Umbilical cord (tissue), 1 donor: ENCODE measurements at regions not wholly inside any gene's neighbourhood (a gene's known extent, or its start where the extent isn't known, plus 50 kb on each side); places are given as distances from the start of the nearest gene placed in this dataset.
"Not testable (repeated sequence)": the region's sequence is repeated elsewhere in the genome, so short reads cannot be mapped to it uniquely, and the experiment has no call there.

Experiments
- DNase-seq: peaks from one replicate; pipeline ENCODE4 v3.0.0-alpha.2; 2015; ENCODE audit warnings: low spot score

DNA sequence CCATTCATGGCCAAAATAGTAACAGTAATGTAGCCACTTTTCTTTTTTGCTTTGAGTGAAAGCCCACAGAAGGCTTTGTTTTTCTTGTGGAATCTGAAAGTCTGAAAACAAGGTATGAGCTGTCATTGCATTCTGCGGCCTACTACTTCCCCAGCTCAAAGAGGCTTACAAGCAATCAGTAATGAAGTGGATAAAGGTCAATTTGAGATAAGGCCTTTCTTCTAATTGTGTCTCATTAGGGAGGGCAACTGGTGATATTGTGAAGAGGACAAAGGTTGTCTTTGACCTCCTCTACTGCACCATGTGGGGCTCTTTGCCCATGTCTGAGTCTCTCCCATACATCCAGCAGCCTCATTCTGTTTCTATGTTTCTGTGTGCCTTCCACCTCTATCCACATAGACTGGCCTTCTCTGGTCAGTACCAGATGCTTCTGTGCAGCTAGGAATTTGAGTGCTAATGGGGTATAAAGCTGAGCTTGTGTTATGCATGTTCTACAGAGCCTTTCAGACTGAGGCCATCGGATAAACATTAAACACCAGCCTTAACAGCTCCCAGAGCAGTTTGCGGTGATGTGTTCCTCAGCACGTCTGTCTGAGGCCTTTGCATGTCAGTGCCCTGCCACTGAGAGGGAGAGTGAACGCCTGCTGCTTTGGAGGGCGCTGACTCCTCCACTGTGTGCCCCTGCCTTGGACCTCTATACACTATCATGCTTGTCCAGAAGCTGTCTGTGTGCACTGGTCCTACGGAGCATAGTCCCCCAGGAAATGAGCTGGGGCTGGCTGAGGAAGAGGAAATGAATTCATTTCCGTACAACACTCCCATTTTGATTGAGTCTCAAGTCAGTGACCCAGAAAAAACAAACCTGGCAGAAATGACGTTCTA, 80.2 kb downstream of the SH2D1A start:
- DNase-seq = no peak

GRCh38 chrX:124433186-124433585, 86.8 kb downstream of the SH2D1A start:
- DNase-seq = no peak

GRCh38 chrX:124435616-124436015, 89.3 kb downstream of the SH2D1A start:
- no peak for DNase-seq

GRCh38 chrX:124440695-124441094, 94.3 kb downstream of the SH2D1A start:
- no peak for DNase-seq

DNA sequence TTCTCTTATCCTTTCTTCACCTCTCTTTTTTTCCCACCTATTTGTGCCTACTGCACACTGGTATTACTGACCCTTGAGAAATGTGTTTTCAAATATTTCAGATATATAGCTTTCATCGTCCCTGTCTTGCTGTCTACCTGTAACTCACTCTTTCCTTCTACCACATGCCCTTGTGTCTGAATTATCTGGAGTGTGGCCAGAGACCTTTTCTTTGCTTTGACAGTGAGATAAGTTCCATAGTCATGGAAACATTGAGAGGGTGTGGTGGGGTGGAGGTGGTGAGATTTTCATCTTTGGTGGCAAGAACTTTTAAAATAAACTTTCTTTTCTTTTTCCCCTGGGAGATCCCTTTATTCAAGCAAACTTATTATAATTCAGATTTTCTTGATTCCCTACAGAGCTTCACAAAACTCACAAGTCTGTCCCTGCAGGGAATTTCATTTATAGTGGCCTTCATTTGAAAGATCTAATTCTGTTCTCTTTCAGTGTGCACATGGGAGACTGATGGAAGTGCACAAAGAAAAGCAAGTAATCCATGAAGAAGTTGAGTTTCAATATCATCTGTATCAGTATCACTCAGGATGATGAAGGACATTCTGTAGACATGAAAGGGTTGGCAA, 95.7 kb downstream of the SH2D1A start:
- no peak for DNase-seq

DNA sequence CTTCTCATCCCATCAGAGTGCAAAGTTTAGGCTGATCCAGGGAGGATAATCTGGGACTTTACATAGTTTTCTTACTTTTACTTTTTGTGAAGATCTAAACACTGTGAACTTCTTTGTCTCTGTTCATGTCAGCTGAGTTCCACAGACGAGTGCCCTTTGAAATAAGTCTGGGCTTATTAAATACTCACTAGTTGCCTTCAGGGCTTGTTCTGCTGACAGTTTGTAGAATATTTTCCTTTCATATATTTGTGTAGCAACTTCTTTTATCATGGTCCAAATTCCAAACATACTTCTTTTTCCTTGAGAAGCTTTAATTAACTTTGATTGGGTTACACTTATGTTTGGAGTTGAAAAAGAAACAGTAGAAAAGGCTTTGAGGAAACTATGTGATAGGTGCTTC, 109.6 kb downstream of the SH2D1A start:
- DNase-seq = peak; percentile 0

DNA sequence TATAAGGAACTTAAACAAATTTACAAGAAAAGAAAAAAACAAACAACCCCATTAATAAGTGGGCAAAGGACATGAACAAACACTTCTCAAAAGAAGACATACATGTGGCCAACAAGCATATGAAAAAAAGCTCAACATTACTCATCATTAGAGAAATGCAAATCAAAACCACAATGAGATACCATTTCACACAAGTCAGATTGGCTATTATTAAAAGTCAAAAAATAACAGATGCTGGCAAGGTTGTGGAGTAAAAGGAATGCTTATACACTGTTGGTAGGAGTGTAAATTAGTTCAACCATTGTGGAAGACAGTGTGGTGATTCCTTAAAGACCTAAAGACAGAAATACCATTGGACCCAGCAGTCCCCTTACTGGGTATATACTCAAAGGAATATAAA, 113.5 kb downstream of the SH2D1A start:
- DNase-seq = not testable (repeated sequence)

DNA sequence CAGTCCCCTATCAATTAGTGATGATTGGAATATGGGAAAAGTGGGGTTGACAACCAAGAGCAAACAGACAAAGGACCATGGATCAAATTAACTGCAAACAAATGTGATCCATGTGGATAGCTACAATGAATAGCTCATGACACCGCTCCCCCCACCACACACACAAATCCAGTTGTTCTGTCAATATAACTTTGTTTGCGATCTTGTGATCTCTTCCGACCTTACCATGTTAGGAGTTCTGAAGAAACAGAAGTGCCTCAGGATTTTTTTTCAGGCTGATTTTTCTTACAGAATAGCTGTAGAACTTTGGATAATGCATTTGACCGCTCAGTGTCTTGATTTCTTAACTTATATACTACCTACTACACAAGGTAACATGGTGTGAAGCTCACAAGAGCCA, 116.6 kb downstream of the SH2D1A start:
- no peak for DNase-seq

GRCh38 chrX:124467202-124467601, 120.8 kb downstream of the SH2D1A start:
- no peak for DNase-seq

- no peak for DNase-seq
Measured at GRCh38 chrX:124475358-124475757, 129.0 kb downstream of the SH2D1A start.

- DNase-seq = no peak
Measured at GRCh38 chrX:124476562-124476961, 130.2 kb downstream of the SH2D1A start.

DNA sequence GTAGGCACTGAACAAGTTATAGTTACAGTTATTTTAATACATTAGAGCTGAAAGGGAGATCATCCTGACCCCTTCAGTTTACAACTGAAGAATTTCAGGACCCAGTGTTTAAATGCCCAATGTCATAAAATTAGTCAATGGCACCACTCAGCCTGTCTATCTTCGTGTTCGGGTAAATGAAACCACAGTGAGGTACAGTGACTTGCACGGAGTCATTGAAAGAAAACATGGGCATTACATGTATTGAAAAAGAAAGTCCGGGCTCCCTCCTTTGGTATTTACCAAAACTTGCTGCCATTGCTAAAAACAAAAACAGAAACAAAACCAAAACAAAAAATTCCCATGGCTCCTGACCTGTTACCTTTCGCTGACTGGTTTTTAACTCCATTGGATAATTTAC, 131.7 kb downstream of the SH2D1A start:
- no peak for DNase-seq

GRCh38 chrX:124488412-124489161, 142.2 kb downstream of the SH2D1A start:
- no peak for DNase-seq

DNA sequence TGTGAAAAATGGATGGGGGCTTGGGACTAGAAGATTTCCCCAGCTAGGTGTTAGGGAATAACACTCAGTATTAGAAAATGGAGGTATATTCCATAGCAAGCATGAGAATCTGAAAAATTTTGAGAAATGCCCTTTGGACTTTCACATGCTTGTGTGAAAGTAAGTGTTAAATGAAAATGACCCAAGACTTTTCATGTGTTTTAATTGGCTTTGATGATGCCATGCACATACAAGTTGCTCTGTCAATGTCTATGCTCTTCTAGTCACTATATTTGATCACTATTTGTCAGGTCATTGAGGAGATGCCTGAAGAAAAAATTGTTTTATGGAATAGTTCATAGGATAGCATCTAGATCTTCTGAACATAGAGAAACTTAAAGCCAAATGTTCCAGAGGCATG, 147.6 kb downstream of the SH2D1A start:
- DNase-seq = no peak

- no peak for DNase-seq
Measured at GRCh38 chrX:124497386-124497785, 151.0 kb downstream of the SH2D1A start.

DNA sequence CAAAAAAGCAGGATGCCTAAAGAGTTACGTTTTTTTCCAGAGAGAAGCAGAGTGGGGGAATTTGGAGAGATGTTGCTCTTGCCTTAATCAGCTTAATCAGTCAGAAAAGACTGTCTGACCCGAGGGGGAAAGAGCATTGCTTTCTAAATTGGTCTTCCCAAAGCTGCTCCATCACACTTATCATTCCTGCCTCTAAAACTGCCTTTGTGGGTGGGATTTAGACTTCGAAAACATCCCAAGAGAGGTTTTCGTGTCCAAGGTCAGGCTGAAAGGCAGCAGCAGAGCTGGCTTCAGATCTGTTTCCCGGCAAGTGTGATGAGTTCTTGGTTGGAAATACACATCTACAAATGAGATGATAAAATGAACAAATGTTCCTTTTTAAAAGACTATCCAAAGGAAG, 155.2 kb downstream of the SH2D1A start:
- no peak for DNase-seq

- DNase-seq = no peak
Measured at GRCh38 chrX:124502166-124502565, 155.8 kb downstream of the SH2D1A start.

GRCh38 chrX:124502599-124502998, 156.2 kb downstream of the SH2D1A start:
- no peak for DNase-seq

DNA sequence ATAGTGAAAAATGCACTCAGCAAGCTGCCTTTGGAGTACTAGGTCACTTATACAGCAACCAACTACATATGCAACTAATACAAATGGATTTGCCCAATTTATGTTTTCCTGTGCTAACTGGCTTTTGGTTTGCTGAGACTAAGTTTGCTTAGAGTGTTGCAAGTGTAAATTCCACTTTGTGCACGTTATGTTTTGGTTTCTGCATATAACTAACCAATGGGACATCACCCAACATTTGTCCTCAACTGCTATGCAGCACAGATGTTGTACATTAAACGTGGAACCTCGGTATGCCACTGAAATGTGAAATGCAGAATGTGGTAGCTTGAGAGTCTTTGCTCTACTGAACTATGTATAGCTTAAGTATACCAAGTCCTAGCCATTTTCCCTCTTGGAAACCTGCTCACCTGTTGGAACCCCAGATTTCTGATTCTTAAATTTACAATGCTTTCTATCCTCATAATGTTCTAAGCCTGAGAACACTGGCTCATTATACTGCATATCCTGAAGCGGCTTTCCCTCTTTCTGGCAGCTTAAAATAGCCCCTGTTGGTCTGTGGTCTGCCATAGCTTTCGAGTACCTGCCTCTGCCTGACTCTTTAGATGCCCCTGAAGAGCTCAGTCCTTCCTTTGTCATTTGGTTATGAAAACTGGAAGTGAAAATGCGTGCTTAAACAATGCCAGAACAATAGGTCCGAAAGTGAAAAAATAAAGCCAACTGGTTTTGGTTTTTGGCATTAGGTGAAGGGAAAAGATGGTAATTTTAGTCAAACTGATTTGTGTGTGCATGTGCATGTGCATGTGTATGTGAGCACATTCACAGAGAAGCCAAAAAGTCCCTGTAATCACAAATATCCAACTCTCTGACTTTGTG, 158.0 kb downstream of the SH2D1A start:
- no peak for DNase-seq

DNA sequence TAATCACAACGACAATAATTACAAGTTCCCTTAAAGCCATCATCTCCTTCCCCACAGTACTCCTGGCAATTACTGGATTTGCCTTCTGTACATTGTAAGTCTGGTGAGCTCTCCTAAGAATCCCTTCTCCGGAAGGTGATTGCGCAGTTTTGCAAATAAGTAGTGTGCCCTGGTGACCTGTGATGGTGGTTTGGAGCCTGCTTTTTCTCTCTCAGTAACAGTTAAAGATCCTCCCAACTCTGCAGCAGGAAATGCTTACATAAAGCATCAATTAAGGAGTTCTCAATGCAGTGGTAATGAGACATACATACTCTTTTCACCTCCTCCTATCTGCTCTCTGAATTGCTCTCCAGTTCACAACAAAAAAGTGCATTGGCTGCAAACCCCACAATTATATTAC, 159.7 kb downstream of the SH2D1A start:
- no peak for DNase-seq

DNA sequence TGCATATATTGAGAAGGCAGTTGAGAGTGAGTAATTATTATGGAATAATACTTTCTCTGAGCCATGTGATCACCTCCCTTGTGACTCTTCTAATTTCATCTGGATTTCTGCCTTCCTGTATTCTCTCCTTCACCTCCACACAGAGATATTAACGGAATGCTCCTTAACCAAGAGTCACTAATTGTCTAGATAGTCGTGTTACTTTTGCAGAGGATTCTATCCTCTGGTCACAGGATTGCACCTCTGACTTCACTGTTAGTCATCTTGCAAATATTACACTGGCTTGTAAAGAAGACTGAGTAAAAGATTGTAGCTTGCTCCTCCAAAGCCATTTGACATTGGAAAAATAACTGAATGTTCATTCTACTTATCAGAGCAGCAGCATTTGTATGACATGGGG, 160.9 kb downstream of the SH2D1A start:
- DNase-seq = no peak

GRCh38 chrX:124518885-124519284, 172.5 kb downstream of the SH2D1A start:
- no peak for DNase-seq
